GM12878 (cell line): ENCODE measurements at regions not wholly inside any gene's neighbourhood (a gene's known extent, or its start where the extent isn't known, plus 50 kb on each side); places are given as distances from the start of the nearest gene placed in this dataset.

ENCODE experiments used
- ATAC-seq: fragments of 200-7000 bp; cut with Tn5 transposase; 3 replicates; pipeline ENCODE4 v1.9.1; 2020; ENCODE audit warnings: mild to moderate bottlenecking, moderate library complexity
- BruUV-seq: library from RNA; stranded (reverse); fragments of 400-500 nt; replicated peaks from 2 replicates; lab custom pipeline; 2021; lab: Mats Ljungman, UMichigan
- CTCF ChIA-PET: fragments of 300-600 bp; sonication (Branson Sonifier 250); formaldehyde crosslinking; extraction: SDS; loops from one replicate; lab custom pipeline; 2021; ENCODE audit warnings: inconsistent platforms; lab: Yijun Ruan, JAX
- POLR2A ChIA-PET: fragments of 350-600 bp; formaldehyde crosslinking; extraction: SDS; loops from one replicate; lab custom pipeline; 2021; ENCODE audit warnings: inconsistent platforms; lab: Charles Lee
- RAD21 ChIA-PET: fragments of 300-600 bp; sonication (Branson Sonifier 250); formaldehyde crosslinking; loops from one replicate; lab custom pipeline; 2023; ENCODE audit warnings: antibody characterized with exemption; ENCODE audit not compliant: unreplicated experiment; lab: Charles Lee
- SMC1A ChIA-PET: fragments of 300-600 bp; sonication (Branson Sonifier 250); formaldehyde crosslinking; loops from one replicate; lab custom pipeline; 2023; ENCODE audit not compliant: unreplicated experiment, uncharacterized antibody; lab: Charles Lee
- DNase-seq: peaks from one replicate; pipeline ENCODE4 v3.0.0-alpha.2; 2011; ENCODE audit warnings: low read depth, low spot score
- FAIRE-seq: peaks from 3 replicates; lab custom pipeline; 2011; peaks lifted over from hg19 to GRCh38; lab: Jason Lieb, UNC
- H2AFZ ChIP-seq: 2 replicates; pipeline ENCODE4 v1.6.0; 2011; ENCODE audit warnings: low read depth, low read length, control low read depth; ENCODE audit not compliant: control insufficient read depth
- H3K27ac ChIP-seq: 2 replicates; pipeline ENCODE4 v1.5.1; 2011; ENCODE audit warnings: control low read depth; ENCODE audit not compliant: control insufficient read depth, insufficient read depth
- H3K27me3 ChIP-seq, 2 experiments: replicated peaks in 1 of 2; 2 replicates each; pipeline versions ENCODE4 v1.6.0 to v1.6.1; 2011; ENCODE audit warnings: low read length in 1 of 2; ENCODE audit not compliant: control insufficient read depth in 2 of 2, insufficient read depth in 2 of 2
- H3K36me3 ChIP-seq, 2 experiments: 2 replicates each; pipeline ENCODE4 v1.5.1; 2011; ENCODE audit warnings: low read length in 1 of 2; ENCODE audit not compliant: control insufficient read depth in 2 of 2, insufficient read depth in 2 of 2
- H3K4me1 ChIP-seq: 2 replicates; pipeline ENCODE4 v1.6.1; 2011; ENCODE audit warnings: mild to moderate bottlenecking, low read length, moderate library complexity, mixed read lengths; ENCODE audit not compliant: control insufficient read depth, insufficient read depth
- H3K4me2 ChIP-seq: 2 replicates; pipeline ENCODE4 v1.6.0; 2011; ENCODE audit warnings: control low read depth; ENCODE audit not compliant: control insufficient read depth, insufficient read depth
- H3K4me3 ChIP-seq: fragments of 200-600 bp; sonication (generic); 2 replicates; pipeline ENCODE4 v1.5.1; 2016
- H3K79me2 ChIP-seq: 2 replicates; pipeline ENCODE4 v1.6.0; 2011; ENCODE audit warnings: low read length; ENCODE audit not compliant: control insufficient read depth, insufficient read depth
- H3K9ac ChIP-seq: 2 replicates; pipeline ENCODE4 v1.8.0; 2011; ENCODE audit warnings: low read length, control low read depth, mixed read lengths; ENCODE audit not compliant: control insufficient read depth, insufficient read depth
- H3K9me3 ChIP-seq: replicated peaks from 3 replicates; pipeline ENCODE4 v1.5.1; 2011; ENCODE audit warnings: mild to moderate bottlenecking, low read length; ENCODE audit not compliant: control insufficient read depth, insufficient read depth
- H4K20me1 ChIP-seq: 2 replicates; pipeline ENCODE4 v1.6.0; 2011; ENCODE audit not compliant: control insufficient read depth, insufficient read depth
- BMI1 ChIP-seq: fragments of 450-650 bp; IDR thresholded peaks from 2 replicates; pipeline ENCODE4 v1.6.1; 2016; ENCODE audit warnings: mild to moderate bottlenecking, moderate library complexity, borderline replicate concordance
- CBX5 ChIP-seq: sonication (generic); IDR thresholded peaks from 2 replicates; pipeline ENCODE4 v1.6.1; 2016; ENCODE audit warnings: low read depth, moderate library complexity, mild to moderate bottlenecking, inconsistent platforms
- HDGF ChIP-seq: fragments of 450-650 bp; IDR thresholded peaks from 2 replicates; pipeline ENCODE4 v1.6.1; 2016; ENCODE audit warnings: antibody characterized with exemption
- KAT2A ChIP-seq: conservative IDR thresholded peaks from 2 replicates; pipeline ENCODE4 v1.6.1; 2011; ENCODE audit warnings: low read depth, low read length; ENCODE audit not compliant: control insufficient read depth
- KDM1A ChIP-seq: fragments of 200-600 bp; sonication (generic); IDR thresholded peaks from 2 replicates; pipeline ENCODE4 v1.6.1; 2016; ENCODE audit warnings: borderline replicate concordance
- MEF2B ChIP-seq: fragments of 450-650 bp; IDR thresholded peaks from 2 replicates; pipeline ENCODE4 v1.6.1; 2018; ENCODE audit warnings: mild to moderate bottlenecking, moderate library complexity; ENCODE audit not compliant: partially characterized antibody, poor library complexity, severe bottlenecking
- MTA2 ChIP-seq: fragments of 450-650 bp; IDR thresholded peaks from 2 replicates; pipeline ENCODE4 v1.6.1; 2016; ENCODE audit warnings: low read depth, mild to moderate bottlenecking, moderate library complexity
- NFYB ChIP-seq: IDR thresholded peaks from 2 replicates; pipeline ENCODE4 v1.6.1; 2011; ENCODE audit warnings: low read depth, mild to moderate bottlenecking, low read length, improper control_type of control experiment, moderate library complexity; ENCODE audit not compliant: insufficient read depth
- NRF1 ChIP-seq: conservative IDR thresholded peaks from 2 replicates; pipeline ENCODE4 v1.6.1; 2011; ENCODE audit warnings: mild to moderate bottlenecking, low read depth, low read length, improper control_type of control experiment
- SMARCA5 ChIP-seq: fragments of 450-650 bp; IDR thresholded peaks from 2 replicates; pipeline ENCODE4 v1.6.1; 2017; ENCODE audit warnings: mild to moderate bottlenecking
- STAT1 ChIP-seq: fragments of 450-650 bp; conservative IDR thresholded peaks from 2 replicates; pipeline ENCODE4 v1.6.1; 2014; ENCODE audit warnings: antibody characterized with exemption, mild to moderate bottlenecking
- STAT3 ChIP-seq: IDR thresholded peaks from 2 replicates; pipeline ENCODE4 v1.6.1; 2011; ENCODE audit warnings: low read depth, low read length, improper control_type of control experiment
- WGBS: methylation state at CpG from one replicate; pipeline ENCODE4 v1.1.6; 2016; ENCODE audit warnings: low lambda C conversion rate; ENCODE audit not compliant: insufficient replicate concordance, insufficient coverage; ENCODE audit errors: missing lambda C conversion rate; 5-methylcytosine and 5-hydroxymethylcytosine counted together
- in situ Hi-C: fragments of 300-500 bp; cut with MboI; formaldehyde crosslinking; loops from 9 replicates; pipeline ENCODE4 v1.14.3; 2018; ENCODE audit warnings: mixed read lengths
- intact Hi-C: fragments of 100-400 bp; cut with micrococcal nuclease; formaldehyde crosslinking; loops from one replicate; pipeline ENCODE4 v1.14.2; 2022; ENCODE audit not compliant: unreplicated experiment
- TF ChIP-seq, protein P1 (sequence below): fragments of 150-350 bp; IDR thresholded peaks from 2 replicates; pipeline ENCODE4 v1.6.1; 2016; ENCODE audit warnings: low read depth, low read length
- TF ChIP-seq, protein P2 (sequence below): fragments of 450-650 bp; conservative IDR thresholded peaks from 2 replicates; pipeline ENCODE4 v1.6.1; 2017; ENCODE audit warnings: mild to moderate bottlenecking, moderate library complexity

DNA sequence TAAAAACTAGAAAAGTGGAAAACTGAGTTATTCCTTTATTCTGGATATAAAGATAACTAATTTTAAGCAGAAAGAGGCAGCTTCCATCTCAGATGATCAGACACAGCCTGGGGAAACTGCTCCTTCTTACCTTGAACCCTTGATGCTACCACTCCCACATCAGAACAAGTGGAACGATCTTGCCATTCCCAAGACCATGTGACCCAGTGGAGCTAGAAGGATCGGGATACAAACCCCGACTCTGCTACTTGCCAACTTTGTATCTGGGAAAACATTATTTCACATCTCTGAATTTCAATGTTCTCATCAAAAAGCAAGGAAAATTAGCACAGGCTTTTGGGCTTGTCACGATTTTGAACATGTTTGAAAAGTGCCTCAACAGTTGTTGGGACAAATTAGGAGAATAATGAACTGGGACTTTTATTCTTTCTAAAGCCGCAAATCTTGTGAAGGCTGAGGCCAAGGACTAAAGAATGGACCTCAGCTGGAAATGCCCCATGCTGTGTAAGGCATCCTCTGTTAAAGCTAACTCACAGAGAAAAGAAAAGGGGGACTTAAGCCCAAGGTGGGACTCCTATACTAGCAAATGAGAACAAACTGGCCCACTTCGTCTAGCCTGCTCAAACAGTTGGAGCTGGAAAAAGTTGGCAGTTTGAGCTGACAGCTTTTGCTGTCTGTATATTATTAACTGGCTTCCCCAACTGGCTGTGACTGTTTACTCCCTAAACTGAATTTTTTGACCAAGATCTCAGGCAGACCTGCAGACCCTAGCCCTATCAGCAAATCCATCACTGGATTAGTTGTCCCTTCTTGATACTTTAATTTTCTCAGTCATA lies 552.3 kb downstream of the EFNA5 start:
- 22% methylated on average over 6 of the region's 6 CpGs for WGBS
- Histone ChIP-seq H3K9ac (no peak overlapping the region), H3K4me2 (no peak overlapping the region), H3K36me3 (no peaks in the 10 kb centered on the region), H3K9me3 (no peaks in the 10 kb centered on the region), H3K27me3 (no peaks in the 10 kb centered on the region; a peak in 1 of 4 replicates), H3K79me2 (no peaks in the 10 kb centered on the region), H3K4me1 (no peaks in the 10 kb centered on the region), H4K20me1 (no peaks in the 10 kb centered on the region), H3K4me3 (no peak overlapping the region), H2AFZ (no peak overlapping the region), H3K27ac (no peak overlapping the region)
- BruUV-seq = no TSS peak
- no peak for FAIRE-seq
- TF ChIP-seq NFYB (no peak), BMI1 (no peak), MTA2 (no peak), KDM1A (no peak), SMARCA5 (no peak), MEF2B (no peak), STAT3 (no peak), STAT1 (no peak)
- ChIA-PET RAD21 (no interaction called here), CTCF (no interaction called here), SMC1A (no interaction called here), POLR2A (no interaction called here)
- in situ Hi-C loops = no loop called here
- intact Hi-C loops = no loop called here
- no peak for DNase-seq
- no peak for ATAC-seq

DNA sequence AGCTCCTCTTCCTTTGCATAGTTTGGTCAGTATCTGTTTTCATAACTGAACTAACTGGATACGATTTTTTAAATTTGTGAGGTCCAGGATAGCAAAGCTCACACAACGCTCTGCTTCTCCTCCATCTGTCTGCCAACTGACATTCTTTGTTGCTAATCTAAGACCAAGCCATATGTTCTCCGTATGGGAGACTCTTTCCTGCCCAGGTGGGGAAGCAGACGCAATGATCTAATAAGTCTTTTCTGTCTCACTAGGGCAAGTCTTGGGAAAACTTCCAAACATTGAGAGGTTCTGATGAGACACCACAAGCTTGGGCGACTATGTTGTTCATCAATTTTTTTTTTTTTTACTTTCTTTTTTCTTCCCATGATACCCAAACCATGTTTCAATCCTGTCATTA lies 558.5 kb downstream of the EFNA5 start:
- Histone ChIP-seq H3K27me3 (no peaks in the 10 kb centered on the region; a peak in 1 of 4 replicates), H3K9me3 (no peaks in the 10 kb centered on the region), H2AFZ (no peak overlapping the region), H3K79me2 (no peaks in the 10 kb centered on the region), H4K20me1 (no peaks in the 10 kb centered on the region), H3K27ac (no peak overlapping the region), H3K4me1 (no peaks in the 10 kb centered on the region), H3K4me2 (no peak overlapping the region), H3K36me3 (no peaks in the 10 kb centered on the region), H3K9ac (no peak overlapping the region), H3K4me3 (no peak overlapping the region)
- SMC1A ChIA-PET = no interaction called here
- ATAC-seq = no peak
- RAD21 ChIA-PET = no interaction called here
- POLR2A ChIA-PET = no interaction called here
- CTCF ChIA-PET = interaction anchor here (1.0 kb wide), 1 partner anchor 136 kb away, joined by 3 read pairs; no protein-coding TSS in a partner anchor
- in situ Hi-C loops = no loop called here
- no peak for DNase-seq
- BruUV-seq = no TSS peak
- 27% methylated on average over 5 of the region's 5 CpGs for WGBS
- intact Hi-C loops = no loop called here
- FAIRE-seq = no peak
- no peak for TF ChIP-seq NRF1
- no peak for TF ChIP-seq CBX5
- TF ChIP-seq HDGF = no peak
- TF ChIP-seq, protein P1, sequence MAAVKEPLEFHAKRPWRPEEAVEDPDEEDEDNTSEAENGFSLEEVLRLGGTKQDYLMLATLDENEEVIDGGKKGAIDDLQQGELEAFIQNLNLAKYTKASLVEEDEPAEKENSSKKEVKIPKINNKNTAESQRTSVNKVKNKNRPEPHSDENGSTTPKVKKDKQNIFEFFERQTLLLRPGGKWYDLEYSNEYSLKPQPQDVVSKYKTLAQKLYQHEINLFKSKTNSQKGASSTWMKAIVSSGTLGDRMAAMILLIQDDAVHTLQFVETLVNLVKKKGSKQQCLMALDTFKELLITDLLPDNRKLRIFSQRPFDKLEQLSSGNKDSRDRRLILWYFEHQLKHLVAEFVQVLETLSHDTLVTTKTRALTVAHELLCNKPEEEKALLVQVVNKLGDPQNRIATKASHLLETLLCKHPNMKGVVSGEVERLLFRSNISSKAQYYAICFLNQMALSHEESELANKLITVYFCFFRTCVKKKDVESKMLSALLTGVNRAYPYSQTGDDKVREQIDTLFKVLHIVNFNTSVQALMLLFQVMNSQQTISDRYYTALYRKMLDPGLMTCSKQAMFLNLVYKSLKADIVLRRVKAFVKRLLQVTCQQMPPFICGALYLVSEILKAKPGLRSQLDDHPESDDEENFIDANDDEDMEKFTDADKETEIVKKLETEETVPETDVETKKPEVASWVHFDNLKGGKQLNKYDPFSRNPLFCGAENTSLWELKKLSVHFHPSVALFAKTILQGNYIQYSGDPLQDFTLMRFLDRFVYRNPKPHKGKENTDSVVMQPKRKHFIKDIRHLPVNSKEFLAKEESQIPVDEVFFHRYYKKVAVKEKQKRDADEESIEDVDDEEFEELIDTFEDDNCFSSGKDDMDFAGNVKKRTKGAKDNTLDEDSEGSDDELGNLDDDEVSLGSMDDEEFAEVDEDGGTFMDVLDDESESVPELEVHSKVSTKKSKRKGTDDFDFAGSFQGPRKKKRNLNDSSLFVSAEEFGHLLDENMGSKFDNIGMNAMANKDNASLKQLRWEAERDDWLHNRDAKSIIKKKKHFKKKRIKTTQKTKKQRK = no peak
- TF ChIP-seq, protein P2, sequence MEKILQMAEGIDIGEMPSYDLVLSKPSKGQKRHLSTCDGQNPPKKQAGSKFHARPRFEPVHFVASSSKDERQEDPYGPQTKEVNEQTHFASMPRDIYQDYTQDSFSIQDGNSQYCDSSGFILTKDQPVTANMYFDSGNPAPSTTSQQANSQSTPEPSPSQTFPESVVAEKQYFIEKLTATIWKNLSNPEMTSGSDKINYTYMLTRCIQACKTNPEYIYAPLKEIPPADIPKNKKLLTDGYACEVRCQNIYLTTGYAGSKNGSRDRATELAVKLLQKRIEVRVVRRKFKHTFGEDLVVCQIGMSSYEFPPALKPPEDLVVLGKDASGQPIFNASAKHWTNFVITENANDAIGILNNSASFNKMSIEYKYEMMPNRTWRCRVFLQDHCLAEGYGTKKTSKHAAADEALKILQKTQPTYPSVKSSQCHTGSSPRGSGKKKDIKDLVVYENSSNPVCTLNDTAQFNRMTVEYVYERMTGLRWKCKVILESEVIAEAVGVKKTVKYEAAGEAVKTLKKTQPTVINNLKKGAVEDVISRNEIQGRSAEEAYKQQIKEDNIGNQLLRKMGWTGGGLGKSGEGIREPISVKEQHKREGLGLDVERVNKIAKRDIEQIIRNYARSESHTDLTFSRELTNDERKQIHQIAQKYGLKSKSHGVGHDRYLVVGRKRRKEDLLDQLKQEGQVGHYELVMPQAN = no peak
- no peak for TF ChIP-seq KAT2A
